ENCODE measurements at regions not wholly inside any gene's neighbourhood (a gene's known extent, or its start where the extent isn't known, plus 50 kb on each side); places are given as distances from the start of the nearest gene placed in this dataset.

DNA sequence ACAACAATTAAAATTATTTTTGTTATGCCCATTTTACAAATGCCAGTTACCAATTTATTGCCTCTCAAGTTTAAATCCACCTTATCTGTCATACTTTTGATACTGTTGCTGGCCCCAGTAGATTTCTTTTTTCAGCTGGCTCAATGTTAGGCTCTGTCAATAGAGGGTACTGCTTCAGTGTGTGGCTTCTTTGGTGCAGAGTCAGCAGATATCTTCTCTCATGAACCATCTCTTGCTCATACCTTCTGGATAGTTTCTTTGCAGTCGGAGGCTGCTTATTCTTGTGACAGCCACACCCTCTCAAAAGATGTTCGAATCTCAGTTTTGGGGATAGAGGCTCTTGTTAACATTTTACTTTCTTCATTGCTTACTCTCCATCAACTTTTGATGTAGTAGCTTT, 849.9 kb upstream of the SEMA6A start:
- no peaks in the 10 kb centered on the region for H3K36me3 ChIP-seq (replicated peaks; ENCODE audit: low read depth, low read length)
- no peak overlapping the region for H3K9ac ChIP-seq (ENCODE audit: low read length)
- H3K9me3 ChIP-seq (ENCODE audit: insufficient read depth, low read length) = peaks cover 7% of the 10 kb centered on the region; the same call in 1 of the 2 replicates
- no peak overlapping the region for H3K4me2 ChIP-seq (ENCODE audit: low read length)
- no peaks in the 10 kb centered on the region for H4K20me1 ChIP-seq (ENCODE audit: insufficient read depth, low read length)
- no peak overlapping the region for H2AFZ ChIP-seq (ENCODE audit: low read depth, low read length)
- no peak overlapping the region for H3K27ac ChIP-seq (ENCODE audit: low read length)
- no peak for TF ChIP-seq EZH2phosphoT487 (IDR thresholded peaks at IDR 0.05; ENCODE audit: low read depth)
- TF ChIP-seq, protein P1, sequence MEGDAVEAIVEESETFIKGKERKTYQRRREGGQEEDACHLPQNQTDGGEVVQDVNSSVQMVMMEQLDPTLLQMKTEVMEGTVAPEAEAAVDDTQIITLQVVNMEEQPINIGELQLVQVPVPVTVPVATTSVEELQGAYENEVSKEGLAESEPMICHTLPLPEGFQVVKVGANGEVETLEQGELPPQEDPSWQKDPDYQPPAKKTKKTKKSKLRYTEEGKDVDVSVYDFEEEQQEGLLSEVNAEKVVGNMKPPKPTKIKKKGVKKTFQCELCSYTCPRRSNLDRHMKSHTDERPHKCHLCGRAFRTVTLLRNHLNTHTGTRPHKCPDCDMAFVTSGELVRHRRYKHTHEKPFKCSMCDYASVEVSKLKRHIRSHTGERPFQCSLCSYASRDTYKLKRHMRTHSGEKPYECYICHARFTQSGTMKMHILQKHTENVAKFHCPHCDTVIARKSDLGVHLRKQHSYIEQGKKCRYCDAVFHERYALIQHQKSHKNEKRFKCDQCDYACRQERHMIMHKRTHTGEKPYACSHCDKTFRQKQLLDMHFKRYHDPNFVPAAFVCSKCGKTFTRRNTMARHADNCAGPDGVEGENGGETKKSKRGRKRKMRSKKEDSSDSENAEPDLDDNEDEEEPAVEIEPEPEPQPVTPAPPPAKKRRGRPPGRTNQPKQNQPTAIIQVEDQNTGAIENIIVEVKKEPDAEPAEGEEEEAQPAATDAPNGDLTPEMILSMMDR (IDR thresholded peaks at IDR 0.05; ENCODE audit: low read depth, low read length) = no peak
- no peaks in the 10 kb centered on the region for H3K79me2 ChIP-seq (ENCODE audit: low read length)
- no peaks in the 10 kb centered on the region for H3K4me1 ChIP-seq (ENCODE audit: low read length)
- no peaks in the 10 kb centered on the region for H3K27me3 ChIP-seq (ENCODE audit: low read depth, low read length)
- H3K4me3 ChIP-seq (ENCODE audit: low read length) = no peak overlapping the region

- H3K4me2 ChIP-seq (ENCODE audit: low read length) = no peak overlapping the region
- H3K79me2 ChIP-seq (ENCODE audit: low read length) = no peaks in the 10 kb centered on the region
- H3K27ac ChIP-seq (ENCODE audit: low read length) = no peak overlapping the region
- no peak overlapping the region for H2AFZ ChIP-seq (ENCODE audit: low read depth, low read length)
- no peaks in the 10 kb centered on the region for H3K36me3 ChIP-seq (replicated peaks; ENCODE audit: low read depth, low read length)
- no peak overlapping the region for H3K9ac ChIP-seq (ENCODE audit: low read length)
- TF ChIP-seq, protein P1 (IDR thresholded peaks at IDR 0.05; ENCODE audit: low read depth, low read length) = no peak
- TF ChIP-seq EZH2phosphoT487 (IDR thresholded peaks at IDR 0.05; ENCODE audit: low read depth) = no peak
- H3K4me3 ChIP-seq (ENCODE audit: low read length) = no peak overlapping the region
- no peaks in the 10 kb centered on the region for H4K20me1 ChIP-seq (ENCODE audit: insufficient read depth, low read length)
- H3K9me3 ChIP-seq (ENCODE audit: insufficient read depth, low read length) = peaks cover 7% of the 10 kb centered on the region; the same call in 1 of the 2 replicates
- H3K4me1 ChIP-seq (ENCODE audit: low read length) = no peaks in the 10 kb centered on the region
- H3K27me3 ChIP-seq (ENCODE audit: low read depth, low read length) = no peaks in the 10 kb centered on the region
Measured at GRCh38 chr5:117417501-117417900, 842.9 kb upstream of the SEMA6A start.

GRCh38 chr5:117414926-117415325, 840.3 kb upstream of the SEMA6A start:
- no peak overlapping the region for H2AFZ ChIP-seq (ENCODE audit: low read depth, low read length)
- H3K9me3 ChIP-seq (ENCODE audit: insufficient read depth, low read length) = no peaks in the 10 kb centered on the region
- H3K4me2 ChIP-seq (ENCODE audit: low read length) = no peak overlapping the region
- H3K9ac ChIP-seq (ENCODE audit: low read length) = no peak overlapping the region
- H3K4me3 ChIP-seq (ENCODE audit: low read length) = no peak overlapping the region
- no peaks in the 10 kb centered on the region for H3K4me1 ChIP-seq (ENCODE audit: low read length)
- no peaks in the 10 kb centered on the region for H3K27me3 ChIP-seq (ENCODE audit: low read depth, low read length)
- TF ChIP-seq EZH2phosphoT487 (IDR thresholded peaks at IDR 0.05; ENCODE audit: low read depth) = no peak
- TF ChIP-seq, protein P1 (IDR thresholded peaks at IDR 0.05; ENCODE audit: low read depth, low read length) = no peak
- H3K79me2 ChIP-seq (ENCODE audit: low read length) = no peaks in the 10 kb centered on the region
- H4K20me1 ChIP-seq (ENCODE audit: insufficient read depth, low read length) = no peaks in the 10 kb centered on the region
- H3K27ac ChIP-seq (ENCODE audit: low read length) = no peak overlapping the region
- no peaks in the 10 kb centered on the region for H3K36me3 ChIP-seq (replicated peaks; ENCODE audit: low read depth, low read length)

DNA sequence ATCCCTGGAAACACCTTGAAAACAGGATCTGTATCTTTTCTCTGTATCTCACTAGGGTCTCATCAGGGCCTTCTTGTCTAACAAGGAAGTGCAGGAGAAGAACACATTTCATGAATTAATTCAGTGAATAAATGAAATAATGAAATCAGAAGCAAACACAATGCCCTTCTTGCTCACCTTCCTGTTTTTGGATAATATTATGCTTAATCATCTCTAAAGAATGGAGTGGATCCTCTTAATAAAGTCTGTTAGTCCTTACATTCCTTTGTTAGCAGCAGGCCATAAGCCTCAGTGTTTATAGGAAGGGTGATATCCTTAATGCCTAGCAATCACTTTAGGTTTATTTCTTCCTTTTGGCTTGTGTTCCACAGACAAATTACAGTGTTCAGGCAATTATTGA, 837.1 kb upstream of the SEMA6A start:
- Histone ChIP-seq H3K9me3 (ENCODE audit: insufficient read depth, low read length) (no peaks in the 10 kb centered on the region), H3K27ac (ENCODE audit: low read length) (no peak overlapping the region), H3K4me1 (ENCODE audit: low read length) (no peaks in the 10 kb centered on the region), H3K27me3 (ENCODE audit: low read depth, low read length) (no peaks in the 10 kb centered on the region), H2AFZ (ENCODE audit: low read depth, low read length) (no peak overlapping the region), H3K4me3 (ENCODE audit: low read length) (no peak overlapping the region), H3K36me3 (replicated peaks; ENCODE audit: low read depth, low read length) (no peaks in the 10 kb centered on the region), H4K20me1 (ENCODE audit: insufficient read depth, low read length) (no peaks in the 10 kb centered on the region), H3K4me2 (ENCODE audit: low read length) (no peak overlapping the region), H3K79me2 (ENCODE audit: low read length) (no peaks in the 10 kb centered on the region), H3K9ac (ENCODE audit: low read length) (no peak overlapping the region)
- no peak for TF ChIP-seq EZH2phosphoT487 (IDR thresholded peaks at IDR 0.05; ENCODE audit: low read depth)
- TF ChIP-seq, protein P1 (IDR thresholded peaks at IDR 0.05; ENCODE audit: low read depth, low read length) = no peak

All from OCI-LY3 (cell line).